ENCODE measurements at regions not wholly inside any gene's neighbourhood (a gene's known extent, or its start where the extent isn't known, plus 50 kb on each side); places are given as distances from the start of the nearest gene placed in this dataset.
"Not testable (repeated sequence)": the region's sequence is repeated elsewhere in the genome, so short reads cannot be mapped to it uniquely, and the experiment has no call there.

DNA sequence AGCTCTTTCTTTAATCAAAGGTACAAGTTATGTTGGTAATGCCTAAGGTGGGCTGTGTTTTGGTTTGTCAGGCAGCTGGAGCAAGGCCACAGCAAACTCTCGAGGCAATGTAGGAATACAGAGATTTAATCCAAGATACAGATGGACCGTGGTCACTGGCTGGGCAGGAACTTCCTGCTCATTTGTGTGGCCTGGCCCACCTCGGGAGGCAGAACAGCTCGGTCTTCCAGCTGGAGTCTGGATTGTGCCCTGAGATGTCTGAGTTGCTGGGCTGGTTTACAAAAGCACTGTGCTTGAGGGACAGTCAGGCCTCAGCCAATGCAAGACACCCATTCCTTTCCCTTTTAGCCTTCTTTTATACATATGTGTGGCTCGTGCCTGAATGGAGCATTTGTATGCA lies 506.1 kb upstream of the SALL3 start:
- in situ Hi-C loops (cut with MboI; ENCODE audit: low sequenced_read_pairs) = no loop called here
- no peak for DNase-seq (ENCODE audit: low spot score in 2 of 2)
- Histone ChIP-seq H3K27me3 (ENCODE audit: low read depth) (no peaks in the 10 kb centered on the region), H3K36me3 (replicated peaks) (no peaks in the 10 kb centered on the region), H3K4me3 (no peak overlapping the region), H3K4me1 (no peaks in the 10 kb centered on the region), H3K9me3 (no peaks in the 10 kb centered on the region)

DNA sequence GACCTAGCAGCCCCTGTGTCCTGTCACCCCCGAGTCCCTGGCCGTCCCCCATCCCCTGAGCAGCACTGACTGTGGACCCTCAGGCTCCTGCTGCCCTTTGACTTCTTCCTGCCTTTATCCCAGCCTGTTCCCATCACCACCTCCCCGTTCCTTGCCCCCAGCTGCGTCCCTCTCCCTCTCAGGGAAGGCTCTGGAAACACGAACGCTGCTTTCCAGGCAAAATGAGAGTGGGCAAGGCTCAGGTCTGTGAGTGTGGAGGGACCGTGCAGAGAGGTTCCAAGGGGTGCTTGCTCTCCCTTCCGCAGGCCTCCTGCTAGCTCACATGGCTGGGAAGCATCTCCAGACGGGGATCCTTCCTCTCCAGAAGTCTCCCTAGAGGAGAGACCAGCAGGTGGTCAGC lies 501.8 kb upstream of the SALL3 start:
- no peaks in the 10 kb centered on the region for H3K36me3 ChIP-seq (replicated peaks)
- H3K27me3 ChIP-seq (ENCODE audit: low read depth) = no peaks in the 10 kb centered on the region
- H3K4me3 ChIP-seq = no peak overlapping the region
- no peaks in the 10 kb centered on the region for H3K9me3 ChIP-seq
- in situ Hi-C loops (cut with MboI; ENCODE audit: low sequenced_read_pairs) = no loop called here
- H3K4me1 ChIP-seq = no peaks in the 10 kb centered on the region
- no peak for DNase-seq (ENCODE audit: low spot score in 2 of 2)

DNA sequence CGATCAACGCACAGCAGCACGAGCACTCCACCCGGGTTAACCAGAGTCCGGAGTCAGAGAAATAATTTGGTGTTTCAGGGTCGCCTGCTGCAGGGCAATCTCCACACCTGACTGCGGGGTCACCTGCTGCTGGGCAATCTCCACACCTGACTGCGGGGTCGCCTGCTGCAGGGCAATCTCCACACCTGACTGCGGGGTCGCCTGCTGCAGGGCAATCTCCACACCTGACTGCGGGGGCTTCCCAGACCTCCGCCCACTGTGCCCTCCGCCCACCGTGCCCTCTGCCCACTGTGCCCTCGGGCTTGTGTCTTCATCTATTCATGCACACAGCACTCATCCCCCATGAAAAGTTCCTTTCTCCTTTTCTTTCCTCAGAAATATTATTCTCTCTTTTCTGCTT lies 500.2 kb upstream of the SALL3 start:
- in situ Hi-C loops (cut with MboI; ENCODE audit: low sequenced_read_pairs) = no loop called here

DNA sequence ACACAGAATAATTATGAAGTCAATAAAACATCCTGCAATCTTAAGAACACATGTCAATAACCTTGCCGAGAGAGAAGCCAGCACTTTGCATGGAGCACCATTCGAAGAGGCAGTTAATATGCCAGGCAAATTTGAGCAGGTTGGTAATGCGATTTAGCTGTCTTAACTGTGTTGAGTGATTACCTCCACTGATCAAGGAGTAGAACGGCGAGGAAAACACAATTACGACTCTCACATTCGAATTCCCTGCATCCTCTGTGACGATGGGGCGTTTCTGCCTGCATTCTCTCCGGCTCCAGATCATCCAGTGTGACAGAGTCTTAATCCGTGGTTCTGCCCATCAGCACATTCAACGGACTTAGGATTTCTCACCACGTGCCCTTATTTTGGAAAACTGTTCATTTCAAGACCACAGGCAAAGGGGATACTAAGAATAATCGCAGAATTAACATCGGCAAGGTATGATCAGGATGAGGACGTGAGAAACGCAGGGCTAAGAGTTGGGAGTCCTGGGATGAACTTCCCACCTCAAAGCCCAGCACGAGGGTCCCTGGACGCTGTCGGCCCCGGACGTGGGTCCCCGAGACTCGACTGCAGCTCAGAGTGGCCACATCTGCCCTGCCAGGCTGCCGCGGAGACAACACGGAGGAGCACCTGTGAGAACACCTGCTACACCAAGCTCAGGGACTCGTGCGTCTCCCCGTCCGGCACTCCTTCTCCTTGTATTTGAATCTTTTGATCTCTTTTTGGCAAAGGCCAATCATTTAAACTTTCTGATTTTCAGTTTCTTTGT lies 499.2 kb upstream of the SALL3 start:
- no peak for DNase-seq (ENCODE audit: low spot score in 2 of 2)
- no peaks in the 10 kb centered on the region for H3K27me3 ChIP-seq (ENCODE audit: low read depth)
- no peaks in the 10 kb centered on the region for H3K36me3 ChIP-seq (replicated peaks)
- in situ Hi-C loops (cut with MboI; ENCODE audit: low sequenced_read_pairs) = no loop called here
- H3K4me1 ChIP-seq = no peaks in the 10 kb centered on the region
- no peaks in the 10 kb centered on the region for H3K9me3 ChIP-seq
- H3K4me3 ChIP-seq = no peak overlapping the region

More for the DNA sequence above, 500.2 kb upstream of the SALL3 start:
- DNase-seq (ENCODE audit: low spot score in 2 of 2) = no peak
- Histone ChIP-seq H3K27me3 (ENCODE audit: low read depth) (no peaks in the 10 kb centered on the region), H3K4me1 (no peaks in the 10 kb centered on the region), H3K36me3 (replicated peaks) (no peaks in the 10 kb centered on the region), H3K9me3 (no peaks in the 10 kb centered on the region), H3K4me3 (no peak overlapping the region)

DNA sequence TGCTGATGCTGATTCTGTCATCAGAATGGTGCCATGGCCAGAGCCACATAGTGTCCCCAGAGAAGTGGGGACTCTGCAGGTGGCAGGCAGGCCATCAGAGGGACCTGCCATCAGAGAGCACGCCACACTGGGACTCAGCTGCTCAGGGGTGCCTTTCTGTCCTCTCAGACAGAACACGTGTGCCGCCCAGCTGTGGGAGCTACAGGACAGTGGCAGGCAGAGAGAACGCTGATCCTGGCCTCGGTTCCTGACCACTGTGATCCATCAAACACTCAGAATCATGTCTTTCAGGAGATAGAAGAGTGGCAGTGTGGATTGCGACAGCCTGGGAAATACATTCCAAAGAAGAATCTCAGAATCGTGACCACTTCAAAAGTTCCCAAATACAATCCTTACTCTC lies 497.2 kb upstream of the SALL3 start:
- no peak overlapping the region for H3K4me3 ChIP-seq
- DNase-seq (ENCODE audit: low spot score in 2 of 2) = no peak
- H3K27me3 ChIP-seq (ENCODE audit: low read depth) = no peaks in the 10 kb centered on the region
- H3K4me1 ChIP-seq = no peaks in the 10 kb centered on the region
- H3K36me3 ChIP-seq (replicated peaks) = no peaks in the 10 kb centered on the region
- in situ Hi-C loops (cut with MboI; ENCODE audit: low sequenced_read_pairs) = no loop called here
- no peaks in the 10 kb centered on the region for H3K9me3 ChIP-seq

DNA sequence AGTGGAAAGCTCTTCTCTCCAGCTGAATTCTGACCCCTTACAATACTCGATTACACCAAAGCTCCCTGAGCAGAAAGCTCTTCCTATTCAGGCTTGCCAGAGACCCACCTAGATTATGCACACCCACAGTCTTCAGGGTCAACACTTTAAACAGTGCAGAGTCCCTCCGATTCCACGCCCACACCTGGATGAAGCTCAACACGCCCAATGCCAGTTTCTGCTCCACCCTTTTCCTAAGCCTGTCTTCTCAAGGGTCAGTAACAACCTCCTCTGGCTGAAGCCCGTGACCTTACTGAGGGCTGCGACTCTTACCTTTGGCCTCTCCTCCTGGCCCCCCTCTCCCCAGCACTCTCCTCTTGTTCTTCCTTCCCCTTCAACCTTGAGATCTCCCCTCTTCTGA lies 492.0 kb upstream of the SALL3 start:
- H3K4me1 ChIP-seq = no peaks in the 10 kb centered on the region
- H3K9me3 ChIP-seq = no peaks in the 10 kb centered on the region
- DNase-seq (ENCODE audit: low spot score in 2 of 2) = no peak
- in situ Hi-C loops (cut with MboI; ENCODE audit: low sequenced_read_pairs) = no loop called here
- no peaks in the 10 kb centered on the region for H3K27me3 ChIP-seq (ENCODE audit: low read depth)
- no peaks in the 10 kb centered on the region for H3K36me3 ChIP-seq (replicated peaks)
- no peak overlapping the region for H3K4me3 ChIP-seq

DNA sequence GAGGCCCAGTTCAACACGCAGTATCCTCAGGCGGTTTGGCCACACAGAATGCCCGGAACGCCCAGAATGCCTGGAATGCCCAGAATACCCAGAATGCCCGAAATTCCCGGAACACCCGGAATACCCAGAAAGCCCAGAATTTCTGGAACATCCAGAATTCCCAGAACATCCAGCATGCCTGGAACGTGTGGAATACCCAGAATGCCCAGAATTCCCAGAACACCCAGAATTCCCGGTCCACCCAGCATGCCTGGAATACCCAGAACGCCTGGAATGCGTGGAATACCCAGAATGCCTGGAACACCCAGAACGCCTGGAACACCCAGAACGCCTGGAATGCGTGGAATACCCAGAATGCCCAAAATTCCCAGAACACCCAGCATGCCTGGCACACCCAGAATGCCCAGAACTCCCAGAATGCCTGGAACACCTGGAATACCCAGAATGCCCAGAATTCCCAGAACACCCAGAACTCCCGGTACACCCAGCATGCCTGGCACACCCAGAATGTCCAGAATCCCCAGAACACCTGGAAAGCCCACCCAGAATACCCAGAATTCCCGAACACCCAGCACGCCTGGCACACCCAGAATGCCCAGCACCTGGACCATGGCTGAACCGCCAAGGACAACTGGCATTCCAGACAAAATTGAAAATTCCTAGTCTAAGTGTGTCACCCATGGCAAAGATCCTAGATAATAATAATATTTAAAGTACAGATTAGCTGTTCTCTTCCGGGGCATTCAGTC lies 487.4 kb upstream of the SALL3 start:
- Histone ChIP-seq H3K27me3 (ENCODE audit: low read depth) (no peaks in the 10 kb centered on the region), H3K9me3 (no peaks in the 10 kb centered on the region), H3K36me3 (replicated peaks) (no peaks in the 10 kb centered on the region), H3K4me3 (no peak overlapping the region), H3K4me1 (no peaks in the 10 kb centered on the region)
- no peak for DNase-seq (ENCODE audit: low spot score in 2 of 2)
- in situ Hi-C loops (cut with MboI; ENCODE audit: low sequenced_read_pairs) = no loop called here

DNA sequence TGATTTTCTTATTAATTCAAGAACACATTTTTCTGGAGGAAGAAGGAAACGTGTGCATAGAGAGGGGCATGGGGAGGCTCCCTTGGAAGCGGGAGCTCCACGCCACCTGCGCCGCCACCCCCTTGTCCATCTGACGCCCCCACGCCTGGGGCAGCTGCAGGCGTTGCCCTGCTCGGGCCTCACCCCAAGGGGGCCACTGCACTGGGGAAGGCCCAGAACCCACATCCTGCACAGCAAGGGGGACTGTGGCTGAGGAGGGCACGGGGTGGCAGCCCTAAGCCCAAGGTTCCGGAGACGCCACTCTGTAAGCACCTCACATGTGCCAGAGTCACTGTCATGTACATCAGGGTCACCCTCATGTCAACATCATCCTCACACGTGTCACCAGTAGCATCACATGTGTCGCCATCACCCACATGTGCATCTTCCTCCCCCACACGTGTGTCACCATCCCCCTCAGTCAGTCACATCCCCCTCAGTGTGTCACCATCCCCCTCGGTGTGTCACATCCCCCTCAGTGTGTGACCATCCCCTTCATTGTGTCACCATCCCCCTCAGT lies 486.7 kb upstream of the SALL3 start:
- no peak for DNase-seq (ENCODE audit: low spot score in 2 of 2)
- Histone ChIP-seq H3K27me3 (ENCODE audit: low read depth) (no peaks in the 10 kb centered on the region), H3K4me3 (no peak overlapping the region), H3K4me1 (no peaks in the 10 kb centered on the region), H3K36me3 (replicated peaks) (no peaks in the 10 kb centered on the region), H3K9me3 (no peaks in the 10 kb centered on the region)
- in situ Hi-C loops (cut with MboI; ENCODE audit: low sequenced_read_pairs) = no loop called here

DNA sequence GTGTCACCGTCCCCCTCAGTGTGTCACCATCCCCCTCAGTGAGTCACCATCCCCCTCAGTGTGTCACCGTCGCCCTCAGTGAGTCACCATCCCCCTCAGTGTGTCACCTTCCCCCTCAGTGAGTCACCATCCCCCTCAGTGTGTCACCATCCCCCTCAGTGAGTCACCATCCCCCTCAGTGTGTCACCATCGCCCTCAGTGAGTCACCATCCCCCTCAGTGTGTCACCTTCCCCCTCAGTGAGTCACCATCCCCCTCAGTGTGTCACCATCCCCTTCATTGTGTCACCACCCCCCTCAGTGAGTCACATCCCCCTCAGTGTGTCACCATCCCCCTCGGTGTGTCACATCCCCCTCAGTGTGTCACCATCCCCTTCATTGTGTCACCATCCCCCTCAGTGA lies 486.1 kb upstream of the SALL3 start:
- DNase-seq (ENCODE audit: low spot score in 2 of 2); H3K9me3 ChIP-seq; H3K4me1 ChIP-seq; in situ Hi-C loops (cut with MboI; ENCODE audit: low sequenced_read_pairs); H3K27me3 ChIP-seq (ENCODE audit: low read depth); H3K4me3 ChIP-seq; H3K36me3 ChIP-seq (replicated peaks): not testable (repeated sequence)

DNA sequence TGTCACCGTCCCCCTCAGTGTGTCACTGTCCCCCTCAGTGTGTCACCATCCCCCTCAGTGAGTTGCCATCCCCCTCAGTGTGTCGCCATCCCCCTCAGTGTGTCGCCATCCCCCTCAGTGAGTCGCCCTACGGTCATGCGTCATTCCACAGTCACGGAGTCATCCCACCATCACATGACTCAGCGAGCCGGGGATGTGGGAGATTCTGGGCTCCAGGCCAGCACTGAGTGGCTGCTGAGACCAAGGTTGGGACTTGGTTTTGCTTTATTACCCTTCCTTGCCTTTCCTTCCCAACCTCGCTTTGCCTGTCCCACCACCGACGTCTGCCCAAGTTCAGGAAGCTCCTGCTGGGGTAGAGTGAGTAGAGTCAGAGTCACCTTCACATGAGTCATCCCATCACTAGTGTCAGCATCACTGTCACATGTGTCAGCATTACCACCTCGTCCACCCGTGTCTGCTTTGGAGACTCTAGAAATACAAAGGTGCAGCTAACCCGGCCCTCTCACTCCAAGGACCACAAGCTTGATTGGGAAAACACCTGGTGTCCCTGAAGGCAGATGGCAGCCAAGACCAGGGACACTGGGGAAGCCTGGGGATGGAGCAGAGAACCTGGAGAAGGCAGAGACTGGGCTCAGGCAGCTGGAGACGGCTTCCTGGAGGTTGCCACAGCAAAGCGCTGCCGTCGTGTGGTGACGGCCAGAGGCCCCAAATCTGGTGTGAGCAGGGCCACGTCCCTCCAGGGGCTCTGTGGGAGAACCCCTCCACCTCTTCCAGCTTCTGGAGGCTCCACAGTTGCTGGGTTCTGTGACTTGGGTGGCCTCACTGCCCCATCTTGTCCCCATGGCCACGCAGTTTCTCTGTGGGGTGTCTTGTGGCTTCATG lies 485.2 kb upstream of the SALL3 start:
- DNase-seq (ENCODE audit: low spot score in 2 of 2) = no peak
- H3K4me3 ChIP-seq = no peak overlapping the region
- in situ Hi-C loops (cut with MboI; ENCODE audit: low sequenced_read_pairs) = no loop called here
- no peaks in the 10 kb centered on the region for H3K9me3 ChIP-seq
- no peaks in the 10 kb centered on the region for H3K27me3 ChIP-seq (ENCODE audit: low read depth)
- H3K4me1 ChIP-seq = no peaks in the 10 kb centered on the region
- no peaks in the 10 kb centered on the region for H3K36me3 ChIP-seq (replicated peaks)

DNA sequence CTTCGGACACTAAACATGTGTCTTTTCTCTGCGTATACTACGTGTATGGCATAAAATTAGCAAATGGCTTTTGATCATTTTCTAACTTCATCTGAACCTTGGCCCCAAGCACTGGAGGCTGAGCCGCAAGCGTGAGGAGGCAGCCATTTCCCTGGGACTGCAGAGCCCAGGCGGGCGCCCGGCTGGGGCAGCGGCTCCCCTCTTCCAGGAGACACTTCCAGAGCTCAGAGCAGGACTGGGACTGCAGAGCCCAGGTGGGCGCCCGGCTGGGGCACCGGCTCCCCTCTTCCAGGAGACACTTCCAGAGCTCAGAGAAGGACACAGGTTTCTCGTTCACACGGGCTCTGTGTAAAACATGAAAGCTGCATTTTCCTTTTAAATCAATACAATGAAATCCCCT lies 484.1 kb upstream of the SALL3 start:
- Histone ChIP-seq H3K27me3 (ENCODE audit: low read depth) (no peaks in the 10 kb centered on the region), H3K4me1 (no peaks in the 10 kb centered on the region), H3K9me3 (no peaks in the 10 kb centered on the region), H3K4me3 (no peak overlapping the region), H3K36me3 (replicated peaks) (no peaks in the 10 kb centered on the region)
- in situ Hi-C loops (cut with MboI; ENCODE audit: low sequenced_read_pairs) = no loop called here
- DNase-seq (ENCODE audit: low spot score in 2 of 2) = no peak

DNA sequence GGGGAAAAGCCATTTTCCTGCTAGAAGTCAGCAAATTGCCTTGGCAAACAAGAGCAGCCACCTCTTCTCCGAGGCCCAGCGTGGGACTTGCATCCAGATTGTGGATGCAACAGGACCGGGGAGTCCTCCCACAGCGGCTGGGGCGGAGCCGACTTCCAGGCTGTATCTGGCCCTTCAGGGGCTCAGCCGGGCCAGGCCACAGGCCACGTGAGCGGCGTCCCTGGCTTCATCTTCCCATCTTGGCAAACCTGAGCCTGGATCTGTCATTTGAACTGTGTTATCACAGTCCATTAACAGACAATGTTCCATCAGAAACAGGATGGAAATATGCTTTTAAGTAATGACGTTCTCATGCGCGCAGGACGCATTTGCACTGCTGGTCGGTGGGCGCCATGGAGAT lies 483.5 kb upstream of the SALL3 start:
- Histone ChIP-seq H3K36me3 (replicated peaks) (no peaks in the 10 kb centered on the region), H3K4me1 (no peaks in the 10 kb centered on the region), H3K27me3 (ENCODE audit: low read depth) (no peaks in the 10 kb centered on the region), H3K9me3 (no peaks in the 10 kb centered on the region), H3K4me3 (no peak overlapping the region)
- in situ Hi-C loops (cut with MboI; ENCODE audit: low sequenced_read_pairs) = no loop called here
- no peak for DNase-seq (ENCODE audit: low spot score in 2 of 2)

DNA sequence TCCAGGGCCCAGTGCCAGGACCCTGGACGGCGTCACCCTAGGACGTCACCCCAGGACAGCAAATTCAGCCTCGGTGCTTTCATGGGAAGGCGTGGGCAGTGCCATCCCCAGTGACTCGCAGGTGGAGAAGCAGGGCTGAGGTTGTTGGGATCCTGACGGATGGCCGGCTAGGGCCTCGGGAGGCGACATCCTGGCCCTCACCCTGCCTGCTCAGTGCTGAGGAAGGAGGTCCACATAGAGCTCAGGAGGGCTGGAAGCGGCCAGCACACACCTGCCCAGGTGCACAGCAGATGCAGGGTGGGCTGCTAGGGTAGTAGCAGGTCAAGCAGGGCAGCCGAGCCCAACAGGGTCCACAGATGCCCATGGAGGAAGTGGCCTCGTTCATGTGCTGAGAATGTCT lies 482.0 kb upstream of the SALL3 start:
- H3K9me3 ChIP-seq = no peaks in the 10 kb centered on the region
- no peaks in the 10 kb centered on the region for H3K36me3 ChIP-seq (replicated peaks)
- no peaks in the 10 kb centered on the region for H3K4me1 ChIP-seq
- in situ Hi-C loops (cut with MboI; ENCODE audit: low sequenced_read_pairs) = no loop called here
- H3K4me3 ChIP-seq = no peak overlapping the region
- DNase-seq (ENCODE audit: low spot score in 2 of 2) = no peak
- no peaks in the 10 kb centered on the region for H3K27me3 ChIP-seq (ENCODE audit: low read depth)

DNA sequence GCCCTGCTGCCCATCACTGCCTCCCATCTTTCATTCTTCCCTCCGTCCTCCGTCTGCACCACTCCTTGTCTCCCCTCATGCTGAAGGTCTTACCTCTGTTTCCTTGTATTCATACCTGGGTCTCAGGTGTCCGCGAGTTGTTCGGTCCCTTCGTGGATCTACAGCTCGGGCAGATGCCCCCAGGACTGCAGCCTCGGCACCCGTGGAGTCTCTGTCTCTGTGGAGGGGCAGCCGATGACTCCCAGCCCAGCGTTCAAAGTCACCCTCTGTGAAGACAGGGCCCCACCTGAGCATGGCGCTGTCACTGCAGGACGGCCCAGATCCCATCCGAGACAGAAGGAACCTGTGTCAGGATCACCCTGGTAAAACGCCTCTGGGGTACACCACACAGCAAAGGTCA lies 480.0 kb upstream of the SALL3 start:
- no peaks in the 10 kb centered on the region for H3K36me3 ChIP-seq (replicated peaks)
- no peaks in the 10 kb centered on the region for H3K27me3 ChIP-seq (ENCODE audit: low read depth)
- H3K4me3 ChIP-seq = no peak overlapping the region
- no peaks in the 10 kb centered on the region for H3K4me1 ChIP-seq
- DNase-seq (ENCODE audit: low spot score in 2 of 2) = no peak
- in situ Hi-C loops (cut with MboI; ENCODE audit: low sequenced_read_pairs) = no loop called here
- H3K9me3 ChIP-seq = no peaks in the 10 kb centered on the region
